Astrocyte (in vitro differentiated cells and primary cell): ENCODE measurements at regions not wholly inside any gene's neighbourhood (a gene's known extent, or its start where the extent isn't known, plus 50 kb on each side); places are given as distances from the start of the nearest gene placed in this dataset.

ENCODE experiments used
- CTCF ChIP-seq: IDR thresholded peaks from 2 replicates; pipeline ENCODE4 v1.5.1; 2011; ENCODE audit warnings: low read depth, mild to moderate bottlenecking, inconsistent platforms, low read length, moderate library complexity; ENCODE audit not compliant: insufficient read depth
- EZH2 ChIP-seq: IDR thresholded peaks from 2 replicates; pipeline ENCODE4 v1.6.1; 2012; ENCODE audit warnings: mild to moderate bottlenecking, low read length, inconsistent platforms; ENCODE audit not compliant: insufficient read depth

GRCh38 chr5:166581826-166582225, 1709.6 kb upstream of the WWC1 start:
- no peak for TF ChIP-seq CTCF
- TF ChIP-seq EZH2, result no peak
